Prostate gland (tissue), 2 donors: ENCODE measurements at regions not wholly inside any gene's neighbourhood (a gene's known extent, or its start where the extent isn't known, plus 50 kb on each side); places are given as distances from the start of the nearest gene placed in this dataset.

Source experiments
- CTCF ChIP-seq, 4 experiments: fragments of 200-600 bp in 2 of 4; fragments of 450-650 bp in 2 of 4; sonication (generic) in 2 of 4; IDR thresholded peaks; 1 replicate in 3 of 4; 2 replicates in 1 of 4; pipeline ENCODE4 v1.5.1; 2016 to 2019; ENCODE audit warnings: antibody characterized with exemption in 4 of 4, mild to moderate bottlenecking in 2 of 4, moderate library complexity in 2 of 4
- POLR2A ChIP-seq: fragments of 450-650 bp; IDR thresholded peaks from one replicate; pipeline ENCODE4 v1.6.1; 2016; ENCODE audit warnings: antibody characterized with exemption, mild to moderate bottlenecking
- POLR2AphosphoS5 ChIP-seq: sonication (generic); formaldehyde crosslinking; IDR thresholded peaks from one replicate; pipeline ENCODE4 v1.6.1; 2017; ENCODE audit warnings: antibody characterized with exemption

- TF ChIP-seq POLR2A (no peak), CTCF (IDR thresholded peaks at IDR 0.05) (no peak), POLR2AphosphoS5 (no peak)
These were observed 1385.0 kb downstream of the TBC1D22A start for GRCh38 chr22:48147404-48147803.
